NCI-H2029 treated with DMSO at 0.1 percent for 48 hours (cell line): ENCODE measurements at regions not wholly inside any gene's neighbourhood (a gene's known extent, or its start where the extent isn't known, plus 50 kb on each side); places are given as distances from the start of the nearest gene placed in this dataset.
"Not testable (repeated sequence)": the region's sequence is repeated elsewhere in the genome, so short reads cannot be mapped to it uniquely, and the experiment has no call there.

Experiments
- DNase-seq: peaks from one replicate; lab custom pipeline; 2025; lab: John Stamatoyannopoulos, UW

GRCh38 chr21:14683063-14683462 is 136.9 kb upstream of the SAMSN1 start:
- DNase-seq: no peak

- no peak for DNase-seq
Observed at GRCh38 chr21:14678973-14679574, 133.0 kb upstream of the SAMSN1 start.

- DNase-seq: no peak
Observed at GRCh38 chr21:14677639-14678179, 131.6 kb upstream of the SAMSN1 start.

GRCh38 chr21:14677013-14677412 is 130.9 kb upstream of the SAMSN1 start:
- no peak for DNase-seq

GRCh38 chr21:14675774-14676530 is 129.8 kb upstream of the SAMSN1 start:
- DNase-seq: no peak

- DNase-seq: no peak
Observed at GRCh38 chr21:14673649-14674048, 127.5 kb upstream of the SAMSN1 start.

GRCh38 chr21:14672466-14672865 is 126.4 kb upstream of the SAMSN1 start:
- DNase-seq: no peak

- no peak for DNase-seq
Observed at GRCh38 chr21:14670409-14670808, 124.3 kb upstream of the SAMSN1 start.

GRCh38 chr21:14669092-14669491 is 123.0 kb upstream of the SAMSN1 start:
- not testable (repeated sequence) for DNase-seq

- DNase-seq: no peak
Observed at GRCh38 chr21:14657241-14658008, 111.3 kb upstream of the SAMSN1 start.

GRCh38 chr21:14646893-14647292 is 100.8 kb upstream of the SAMSN1 start:
- DNase-seq: no peak

GRCh38 chr21:14645702-14646101 is 99.6 kb upstream of the SAMSN1 start:
- DNase-seq: no peak

- DNase-seq: no peak
Observed at GRCh38 chr21:14632359-14632758, 86.2 kb upstream of the SAMSN1 start.

GRCh38 chr21:14630556-14631069 is 84.5 kb upstream of the SAMSN1 start:
- no peak for DNase-seq

- DNase-seq: no peak
Observed at GRCh38 chr21:14629461-14629860, 83.3 kb upstream of the SAMSN1 start.

GRCh38 chr21:14623079-14623478 is 77.0 kb upstream of the SAMSN1 start:
- not testable (repeated sequence) for DNase-seq

GRCh38 chr21:14620152-14620551 is 74.0 kb upstream of the SAMSN1 start:
- no peak for DNase-seq

- DNase-seq: no peak
Observed at GRCh38 chr21:14617871-14618270, 71.8 kb upstream of the SAMSN1 start.

GRCh38 chr21:14617040-14617393 is 70.9 kb upstream of the SAMSN1 start:
- DNase-seq: no peak

GRCh38 chr21:14616380-14617039 is 70.4 kb upstream of the SAMSN1 start:
- no peak for DNase-seq

GRCh38 chr21:14615359-14615974 is 69.4 kb upstream of the SAMSN1 start:
- DNase-seq: no peak

- DNase-seq: no peak
Observed at GRCh38 chr21:14614287-14614686, 68.2 kb upstream of the SAMSN1 start.
